ENCODE measurements at regions not wholly inside any gene's neighbourhood (a gene's known extent, or its start where the extent isn't known, plus 50 kb on each side); places are given as distances from the start of the nearest gene placed in this dataset.

DNA sequence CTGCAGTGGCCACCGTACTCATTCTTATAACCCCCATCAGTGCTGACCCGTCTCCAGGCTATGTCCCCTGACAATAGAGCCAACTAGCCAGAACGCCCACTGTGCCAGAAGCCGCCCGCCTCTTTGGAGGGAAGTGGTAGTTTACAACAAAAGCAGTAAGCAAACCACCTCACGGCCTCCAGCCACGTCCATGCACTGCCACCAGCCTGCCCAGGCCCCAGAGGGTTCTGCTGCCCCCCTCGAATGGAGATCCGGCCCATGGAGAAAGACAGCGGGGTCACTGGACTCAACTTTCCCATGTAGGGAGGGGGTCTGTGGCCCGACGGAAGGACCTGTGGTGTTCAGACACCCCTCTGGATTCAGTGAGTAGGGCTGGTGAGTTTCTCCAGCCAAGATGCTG, 340.3 kb downstream of the CTTN start:
- no peak for DNase-seq (ENCODE audit: low read depth)
- H3K4me3 ChIP-seq (ENCODE audit: low read depth, low read length): no peak overlapping the region
- TF ChIP-seq CTCF (IDR thresholded peaks at IDR 0.05; ENCODE audit: insufficient read depth, low read depth, low read length, missing control alignments): no peak

DNA sequence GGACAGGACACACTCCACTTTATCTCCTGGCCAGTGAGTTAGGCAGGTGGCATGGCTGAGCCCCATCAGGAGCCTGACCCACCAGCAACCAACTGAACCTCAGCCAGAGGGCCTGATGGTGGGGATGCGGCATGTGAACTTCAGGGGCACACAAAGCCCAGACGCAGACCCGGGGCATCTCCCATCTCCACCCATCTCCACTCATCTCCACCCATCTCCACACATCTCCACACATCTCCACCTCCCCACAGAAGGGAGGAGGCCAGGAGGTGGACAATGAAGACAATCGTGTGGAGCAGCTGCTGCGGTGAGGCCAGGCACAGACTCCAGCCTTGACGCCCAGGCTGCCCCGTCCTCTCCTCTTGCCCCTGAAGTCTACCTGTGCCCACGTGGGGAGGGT, 340.8 kb downstream of the CTTN start:
- no peak overlapping the region for H3K4me3 ChIP-seq (ENCODE audit: low read depth, low read length)
- DNase-seq (ENCODE audit: low read depth): no peak
- no peak for TF ChIP-seq CTCF (IDR thresholded peaks at IDR 0.05; ENCODE audit: insufficient read depth, low read depth, low read length, missing control alignments)

DNA sequence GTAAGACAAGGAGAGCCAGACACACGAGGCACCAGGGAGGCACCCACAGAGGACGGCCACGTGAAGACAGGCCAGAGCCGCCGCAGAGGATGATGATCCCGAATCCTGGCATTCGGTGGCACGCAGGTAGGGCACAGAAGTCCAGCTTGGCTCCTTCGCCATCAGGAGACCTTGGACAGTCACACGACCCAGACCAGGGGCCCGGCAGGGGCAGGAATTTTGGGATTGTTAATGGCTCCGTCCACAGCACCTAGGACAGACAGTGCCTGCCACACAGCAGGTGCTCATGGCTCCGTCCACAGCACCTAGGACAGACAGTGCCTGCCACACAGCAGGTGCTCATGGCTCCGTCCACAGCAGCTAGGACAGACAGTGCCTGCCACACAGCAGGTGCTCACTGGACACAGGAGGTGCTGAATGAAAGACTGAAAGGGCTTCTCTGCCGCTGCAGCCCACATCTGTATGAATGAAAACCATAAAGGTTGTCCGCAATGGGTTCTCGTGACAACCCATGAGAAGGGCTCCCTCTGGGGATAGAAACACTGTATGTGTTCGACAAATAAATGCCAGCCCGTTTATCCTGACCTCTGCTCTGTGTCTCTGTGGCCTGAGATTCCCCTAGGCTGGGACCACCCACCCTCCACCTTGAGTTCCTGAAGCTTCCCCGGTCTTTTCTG, 341.6 kb downstream of the CTTN start:
- H3K4me3 ChIP-seq (ENCODE audit: low read depth, low read length): no peak overlapping the region
- peak; percentile 5 for DNase-seq (ENCODE audit: low read depth)

GRCh38 chr11:70740488-70740851, 342.1 kb downstream of the CTTN start:
- TF ChIP-seq CTCF (IDR thresholded peaks at IDR 0.05; ENCODE audit: insufficient read depth, low read depth, low read length, missing control alignments): no peak
- no peak for DNase-seq (ENCODE audit: low read depth)
- no peak overlapping the region for H3K4me3 ChIP-seq (ENCODE audit: low read depth, low read length)

More for the DNA sequence above, 341.6 kb downstream of the CTTN start:
- TF ChIP-seq CTCF (IDR thresholded peaks at IDR 0.05; ENCODE audit: insufficient read depth, low read depth, low read length, missing control alignments): no peak

- no peak for DNase-seq (ENCODE audit: low read depth)
- TF ChIP-seq CTCF (IDR thresholded peaks at IDR 0.05; ENCODE audit: insufficient read depth, low read depth, low read length, missing control alignments): no peak
- no peak overlapping the region for H3K4me3 ChIP-seq (ENCODE audit: low read depth, low read length)
Observed at GRCh38 chr11:70741085-70741484, 342.8 kb downstream of the CTTN start.

DNA sequence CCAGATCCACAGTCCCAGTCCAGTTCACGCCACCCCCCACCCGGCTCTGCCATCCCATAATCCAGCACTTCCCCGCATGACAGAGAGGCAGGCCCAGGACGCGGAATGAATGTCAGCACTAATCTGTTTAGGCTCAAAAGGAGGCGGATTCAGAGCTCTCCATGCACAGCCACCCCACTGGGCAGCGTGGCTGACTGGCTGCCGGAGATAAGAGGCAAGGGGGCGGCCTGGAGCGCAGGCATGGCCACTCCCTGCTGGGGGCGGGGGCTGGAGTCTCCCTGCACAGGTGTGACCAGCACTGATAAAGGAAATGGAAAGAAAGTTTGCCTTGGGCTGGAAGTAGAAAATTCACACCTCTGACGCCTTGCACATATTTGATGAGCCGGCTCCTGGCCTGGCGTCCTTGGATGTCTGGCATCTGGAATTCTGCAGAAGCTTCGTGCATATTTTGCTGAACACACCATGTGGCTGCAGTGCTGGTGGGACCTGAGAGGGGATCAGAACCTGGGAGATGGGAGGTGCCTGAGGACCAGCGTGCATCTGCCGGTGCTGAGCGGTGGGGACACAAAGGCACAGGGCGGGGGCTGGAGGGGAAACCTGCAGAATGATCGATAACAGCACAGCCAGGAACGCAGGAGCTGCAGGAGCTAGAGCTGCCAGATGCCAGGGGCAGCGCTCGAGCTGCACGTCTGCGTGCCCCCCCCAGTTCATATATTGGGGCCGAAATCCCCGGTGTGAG, 344.4 kb downstream of the CTTN start:
- no peak for DNase-seq (ENCODE audit: low read depth)
- no peak overlapping the region for H3K4me3 ChIP-seq (ENCODE audit: low read depth, low read length)
- TF ChIP-seq CTCF (IDR thresholded peaks at IDR 0.05; ENCODE audit: insufficient read depth, low read depth, low read length, missing control alignments): no peak

Data from GM12865 (cell line).